ENCODE measurements at regions not wholly inside any gene's neighbourhood (a gene's known extent, or its start where the extent isn't known, plus 50 kb on each side); places are given as distances from the start of the nearest gene placed in this dataset.
"Not testable (repeated sequence)": the region's sequence is repeated elsewhere in the genome, so short reads cannot be mapped to it uniquely, and the experiment has no call there.

GRCh38 chr9:124089631-124090488 is 78.3 kb downstream of the LHX2 start:
- DNase-seq (ENCODE audit: low read depth, low spot score); H3K9ac ChIP-seq (replicated peaks; ENCODE audit: extremely low read depth, insufficient read depth, low read length); H3K9me1 ChIP-seq (replicated peaks; ENCODE audit: control insufficient read depth, extremely low read depth, insufficient read depth, low read length); H3K4me3 ChIP-seq (replicated peaks in 1 of 3; ENCODE audit: insufficient read depth in 1 of 3, low read depth in 1 of 3, low read length in 3 of 3); FAIRE-seq; H2AFZ ChIP-seq (ENCODE audit: low read depth, low read length); H3K27ac ChIP-seq (ENCODE audit: insufficient read depth, low read depth, low read length); H3K79me2 ChIP-seq (ENCODE audit: control insufficient read depth, insufficient read depth, low read length); H3K4me2 ChIP-seq (ENCODE audit: insufficient read depth, low read length); BruUV-seq (replicated peaks); H3K9me3 ChIP-seq (replicated peaks; ENCODE audit: control insufficient read depth, insufficient read depth, low read length); H3K4me1 ChIP-seq (ENCODE audit: control insufficient read depth, extremely low read depth, insufficient read depth, low read length); POLR2A ChIA-PET; dilution Hi-C loops (cut with MboI; ENCODE audit: extremely low pct_ligation_motif_present, low sequenced_read_pairs); intact Hi-C loops (cut with micrococcal nuclease); H3K36me3 ChIP-seq (ENCODE audit: control insufficient read depth in 2 of 2, extremely low read depth in 1 of 2, insufficient read depth in 2 of 2, low read length in 2 of 2); H4K20me1 ChIP-seq (replicated peaks; ENCODE audit: control insufficient read depth, extremely low read depth, insufficient read depth, low read length): not testable (repeated sequence)
- CTCF ChIA-PET: interaction anchor here (1.2 kb wide), 1 partner anchor 124 kb away, joined by 3 read pairs; no protein-coding TSS in a partner anchor
- H3K27me3 ChIP-seq (ENCODE audit: control insufficient read depth in 2 of 2, insufficient read depth in 2 of 2, low read length in 2 of 2): peaks cover 7 to 14% of the 10 kb centered on the region in 2 experiments

GRCh38 chr9:124098141-124098905 is 86.8 kb downstream of the LHX2 start:
- Histone ChIP-seq H3K9me3 (replicated peaks; ENCODE audit: control insufficient read depth, insufficient read depth, low read length) (no peaks in the 10 kb centered on the region), H3K27me3 (ENCODE audit: control insufficient read depth in 2 of 2, insufficient read depth in 2 of 2, low read length in 2 of 2) (peaks cover 0 to 13% of the 10 kb centered on the region in 2 experiments), H3K79me2 (ENCODE audit: control insufficient read depth, insufficient read depth, low read length) (no peaks in the 10 kb centered on the region), H4K20me1 (replicated peaks; ENCODE audit: control insufficient read depth, extremely low read depth, insufficient read depth, low read length) (no peaks in the 10 kb centered on the region), H3K4me1 (ENCODE audit: control insufficient read depth, extremely low read depth, insufficient read depth, low read length) (no peaks in the 10 kb centered on the region), H2AFZ (ENCODE audit: low read depth, low read length) (no peak overlapping the region), H3K9ac (replicated peaks; ENCODE audit: extremely low read depth, insufficient read depth, low read length) (no peak overlapping the region), H3K4me3 (replicated peaks in 1 of 3; ENCODE audit: insufficient read depth in 1 of 3, low read depth in 1 of 3, low read length in 3 of 3) (no peak overlapping the region), H3K9me1 (replicated peaks; ENCODE audit: control insufficient read depth, extremely low read depth, insufficient read depth, low read length) (no peaks in the 10 kb centered on the region), H3K4me2 (ENCODE audit: insufficient read depth, low read length) (no peak overlapping the region), H3K27ac (ENCODE audit: insufficient read depth, low read depth, low read length) (no peak overlapping the region), H3K36me3 (ENCODE audit: control insufficient read depth in 2 of 2, extremely low read depth in 1 of 2, insufficient read depth in 2 of 2, low read length in 2 of 2) (no peaks in the 10 kb centered on the region)
- no peak for TF ChIP-seq CTCF (IDR thresholded peaks at IDR 0.05; ENCODE audit: extremely low read depth in 1 of 2, insufficient read depth in 1 of 2, low read depth in 1 of 2, low read length in 2 of 2)
- no peak for TF ChIP-seq JUN (IDR thresholded peaks at IDR 0.05; ENCODE audit: borderline replicate concordance, insufficient read depth, insufficient read length, low read depth)
- no peak for TF ChIP-seq EZH2 (IDR thresholded peaks at IDR 0.05; ENCODE audit: borderline replicate concordance, low read depth, low read length, severe bottlenecking)
- no peak for TF ChIP-seq POLR2A (IDR thresholded peaks at IDR 0.05; ENCODE audit: low read depth, low read length)
- TF ChIP-seq FOS (IDR thresholded peaks at IDR 0.05; ENCODE audit: borderline replicate concordance, insufficient read depth, low read length): no peak
- no peak for TF ChIP-seq POLR2AphosphoS5 (IDR thresholded peaks at IDR 0.05; ENCODE audit: insufficient read depth, low read depth, low read length)
- intact Hi-C loops (cut with micrococcal nuclease) (no loop called here), dilution Hi-C loops (cut with MboI; ENCODE audit: extremely low pct_ligation_motif_present, low sequenced_read_pairs) (no loop called here)
- no TSS peak for BruUV-seq (replicated peaks)
- no peak for DNase-seq (ENCODE audit: low read depth, low spot score)
- CTCF ChIA-PET: no interaction called here
- no peak for FAIRE-seq
- POLR2A ChIA-PET: no interaction called here
